Right atrium auricular region (tissue), 2 donors: ENCODE measurements at regions not wholly inside any gene's neighbourhood (a gene's known extent, or its start where the extent isn't known, plus 50 kb on each side); places are given as distances from the start of the nearest gene placed in this dataset.
"Not testable (repeated sequence)": the region's sequence is repeated elsewhere in the genome, so short reads cannot be mapped to it uniquely, and the experiment has no call there.

Experiments
- DNase-seq: peaks from one replicate; pipeline ENCODE4 v3.0.0-alpha.2; 2019; ENCODE audit warnings: low spot score
- H3K27ac ChIP-seq, 2 donors: fragments of 200-600 bp; sonication (generic); 1 replicate in 1 of 2; 2 replicates in 1 of 2; pipeline ENCODE4 v1.5.1; 2016 to 2019
- H3K27me3 ChIP-seq, 2 donors: fragments of 200-600 bp; sonication (generic); one replicate each; pipeline versions ENCODE4 v1.5.1 to v1.6.0; 2017 to 2019
- H3K36me3 ChIP-seq: fragments of 200-600 bp; sonication (generic); one replicate; pipeline ENCODE4 v1.5.1; 2016
- H3K4me1 ChIP-seq, 2 donors: fragments of 200-600 bp; sonication (generic); one replicate each; pipeline versions ENCODE4 v1.5.1 to v1.6.0; 2017 to 2019
- H3K4me3 ChIP-seq, 2 donors: fragments of 200-600 bp; sonication (generic); 1 replicate in 1 of 2; 2 replicates in 1 of 2; pipeline ENCODE4 v1.5.1; 2017 to 2019; ENCODE audit warnings: mild to moderate bottlenecking in 1 of 2, moderate library complexity in 1 of 2
- H3K9me3 ChIP-seq, 2 donors: fragments of 200-600 bp; sonication (generic); one replicate each; pipeline ENCODE4 v1.5.1; 2019
- TF ChIP-seq, protein P1 (sequence below), 2 donors: fragments of 200-600 bp; sonication (generic); IDR thresholded peaks; one replicate each; pipeline ENCODE4 v1.5.1; 2019; ENCODE audit warnings: antibody characterized with exemption in 2 of 2

DNA sequence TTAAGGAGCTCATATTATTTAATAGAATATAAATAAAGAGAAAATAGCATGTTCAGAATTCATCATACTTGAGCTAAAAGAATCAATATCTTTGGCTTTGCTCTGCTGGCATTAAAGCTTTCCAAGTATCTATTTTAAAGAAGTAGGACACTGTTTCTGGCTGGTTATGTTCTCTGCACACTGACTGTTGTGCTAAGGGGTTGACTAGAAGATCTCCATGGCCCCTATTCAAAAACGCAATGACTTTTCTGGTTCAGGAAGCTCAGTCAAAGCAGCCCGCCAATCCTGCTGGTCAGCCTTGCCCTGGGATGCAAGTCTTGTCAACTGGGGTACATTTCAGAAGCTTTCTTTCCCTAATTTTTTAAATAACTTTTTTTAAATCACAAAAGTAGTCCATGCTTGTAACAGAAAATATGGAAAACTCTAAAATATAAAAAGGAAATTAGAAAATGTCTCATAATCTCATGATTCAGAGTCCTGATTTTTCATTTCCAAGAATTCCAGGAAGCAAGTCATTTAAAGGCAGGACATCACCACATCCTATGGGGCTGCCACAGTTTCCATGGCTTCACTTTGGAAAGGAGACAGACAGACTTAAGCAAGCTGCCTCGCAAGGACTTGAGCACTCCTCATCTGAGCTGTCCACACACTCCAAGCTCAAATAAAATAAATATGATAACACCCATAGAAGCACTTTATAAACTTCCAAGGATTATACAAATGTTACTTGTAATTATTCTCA is 195.1 kb downstream of the TXNL1 start:
- Histone ChIP-seq H3K4me1 (peaks cover 0 to 5% of the 10 kb centered on the region in 2 donors), H3K4me3 (no peak overlapping the region), H3K27ac (peak overlapping the region in 1 of 2 donors; percentile 18), H3K27me3 (no peaks in the 10 kb centered on the region), H3K9me3 (no peaks in the 10 kb centered on the region), H3K36me3 (no peaks in the 10 kb centered on the region)
- DNase-seq: no peak
- TF ChIP-seq, protein P1, sequence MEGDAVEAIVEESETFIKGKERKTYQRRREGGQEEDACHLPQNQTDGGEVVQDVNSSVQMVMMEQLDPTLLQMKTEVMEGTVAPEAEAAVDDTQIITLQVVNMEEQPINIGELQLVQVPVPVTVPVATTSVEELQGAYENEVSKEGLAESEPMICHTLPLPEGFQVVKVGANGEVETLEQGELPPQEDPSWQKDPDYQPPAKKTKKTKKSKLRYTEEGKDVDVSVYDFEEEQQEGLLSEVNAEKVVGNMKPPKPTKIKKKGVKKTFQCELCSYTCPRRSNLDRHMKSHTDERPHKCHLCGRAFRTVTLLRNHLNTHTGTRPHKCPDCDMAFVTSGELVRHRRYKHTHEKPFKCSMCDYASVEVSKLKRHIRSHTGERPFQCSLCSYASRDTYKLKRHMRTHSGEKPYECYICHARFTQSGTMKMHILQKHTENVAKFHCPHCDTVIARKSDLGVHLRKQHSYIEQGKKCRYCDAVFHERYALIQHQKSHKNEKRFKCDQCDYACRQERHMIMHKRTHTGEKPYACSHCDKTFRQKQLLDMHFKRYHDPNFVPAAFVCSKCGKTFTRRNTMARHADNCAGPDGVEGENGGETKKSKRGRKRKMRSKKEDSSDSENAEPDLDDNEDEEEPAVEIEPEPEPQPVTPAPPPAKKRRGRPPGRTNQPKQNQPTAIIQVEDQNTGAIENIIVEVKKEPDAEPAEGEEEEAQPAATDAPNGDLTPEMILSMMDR (IDR thresholded peaks at IDR 0.05): no peak

DNA sequence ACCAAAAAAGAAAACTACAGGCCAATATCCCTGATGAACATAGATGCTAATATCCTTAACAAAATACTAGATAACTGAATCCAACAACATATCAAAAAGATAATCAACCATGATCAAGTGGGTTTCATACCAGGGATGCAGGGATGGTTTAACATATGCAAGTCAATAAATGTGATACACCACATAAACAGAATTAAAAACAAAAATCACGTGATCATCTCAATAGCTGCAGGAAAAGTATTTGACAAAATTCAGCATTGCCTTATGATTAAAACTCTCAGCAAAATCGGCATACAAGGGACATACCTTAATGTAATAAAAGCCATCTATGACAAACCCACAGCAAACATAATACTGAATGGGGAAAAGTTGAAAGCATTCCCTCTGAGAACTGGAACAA is 199.9 kb downstream of the TXNL1 start:
- DNase-seq, H3K4me1 ChIP-seq, H3K9me3 ChIP-seq, H3K27me3 ChIP-seq, H3K27ac ChIP-seq, H3K36me3 ChIP-seq, H3K4me3 ChIP-seq: not testable (repeated sequence)

DNA sequence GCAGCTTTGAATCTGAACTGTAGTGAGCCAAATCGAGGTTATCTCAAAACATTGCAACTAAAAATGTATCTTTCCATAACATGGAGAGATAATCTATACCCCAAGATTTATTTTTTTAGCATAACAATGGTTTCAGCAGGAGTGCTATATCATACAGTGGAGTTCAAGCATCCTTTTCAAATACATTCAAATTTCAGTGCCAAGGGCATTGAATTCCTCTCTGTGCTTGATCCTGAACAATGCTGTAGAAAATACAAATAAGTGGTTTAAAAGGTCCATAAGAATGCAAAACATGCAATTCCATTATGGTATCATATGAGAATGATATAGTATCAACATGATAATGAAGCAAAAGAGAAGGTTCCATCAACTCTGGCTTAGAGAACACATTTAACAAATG is 201.7 kb downstream of the TXNL1 start:
- no peak for DNase-seq
- H3K27ac ChIP-seq: no peak overlapping the region
- no peaks in the 10 kb centered on the region for H3K4me1 ChIP-seq
- no peaks in the 10 kb centered on the region for H3K36me3 ChIP-seq
- TF ChIP-seq, protein P1 (IDR thresholded peaks at IDR 0.05): no peak
- no peak overlapping the region for H3K4me3 ChIP-seq
- H3K9me3 ChIP-seq: no peaks in the 10 kb centered on the region
- H3K27me3 ChIP-seq: no peaks in the 10 kb centered on the region

DNA sequence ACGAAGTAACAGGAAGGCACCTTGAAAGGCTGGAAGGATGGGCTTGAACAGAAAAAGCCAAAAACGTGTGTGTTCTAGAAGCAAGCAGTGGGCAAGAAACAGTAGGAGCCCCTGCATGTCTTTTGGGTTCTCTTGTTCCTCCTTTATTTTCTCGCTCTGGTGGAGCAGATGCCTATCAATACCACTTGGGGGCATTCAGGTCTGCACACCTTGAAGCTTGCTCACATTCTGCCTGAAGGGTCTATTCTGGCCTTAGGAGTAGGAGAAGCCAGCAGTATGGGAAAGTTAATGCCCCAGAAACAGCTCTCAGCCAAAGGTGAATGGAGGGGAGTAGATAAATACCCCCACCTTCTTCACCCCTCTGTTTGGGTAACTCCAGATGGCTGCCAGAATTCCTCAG is 204.5 kb downstream of the TXNL1 start:
- H3K9me3 ChIP-seq: no peaks in the 10 kb centered on the region
- no peaks in the 10 kb centered on the region for H3K36me3 ChIP-seq
- H3K4me3 ChIP-seq: no peak overlapping the region
- no peaks in the 10 kb centered on the region for H3K4me1 ChIP-seq
- H3K27ac ChIP-seq: no peak overlapping the region
- no peaks in the 10 kb centered on the region for H3K27me3 ChIP-seq
- TF ChIP-seq, protein P1 (IDR thresholded peaks at IDR 0.05): no peak
- no peak for DNase-seq

DNA sequence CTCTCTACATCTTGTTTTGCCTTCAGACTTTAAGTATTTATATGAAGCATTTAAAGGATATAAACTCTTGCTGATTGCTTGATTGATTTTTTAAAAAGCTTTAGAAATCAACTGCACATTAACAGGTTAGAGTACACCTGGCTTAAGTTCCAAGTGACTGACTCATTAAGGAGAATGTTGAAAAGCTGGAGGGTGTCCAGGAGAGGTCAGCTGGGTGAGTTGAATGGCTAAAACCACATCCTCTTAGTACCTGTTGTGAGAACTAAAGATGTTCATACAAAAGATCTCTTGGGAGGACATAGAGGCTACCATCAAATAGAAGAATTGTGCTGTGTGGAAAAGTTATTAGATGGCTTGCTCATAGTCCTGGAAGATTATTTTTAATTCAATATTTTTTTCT is 206.8 kb downstream of the TXNL1 start:
- Histone ChIP-seq H3K4me1 (no peaks in the 10 kb centered on the region), H3K4me3 (no peak overlapping the region), H3K27ac (no peak overlapping the region), H3K27me3 (no peaks in the 10 kb centered on the region), H3K9me3 (peaks cover 0 to 18% of the 10 kb centered on the region in 2 donors), H3K36me3 (no peaks in the 10 kb centered on the region)
- TF ChIP-seq, protein P1 (IDR thresholded peaks at IDR 0.05): no peak
- DNase-seq: no peak

DNA sequence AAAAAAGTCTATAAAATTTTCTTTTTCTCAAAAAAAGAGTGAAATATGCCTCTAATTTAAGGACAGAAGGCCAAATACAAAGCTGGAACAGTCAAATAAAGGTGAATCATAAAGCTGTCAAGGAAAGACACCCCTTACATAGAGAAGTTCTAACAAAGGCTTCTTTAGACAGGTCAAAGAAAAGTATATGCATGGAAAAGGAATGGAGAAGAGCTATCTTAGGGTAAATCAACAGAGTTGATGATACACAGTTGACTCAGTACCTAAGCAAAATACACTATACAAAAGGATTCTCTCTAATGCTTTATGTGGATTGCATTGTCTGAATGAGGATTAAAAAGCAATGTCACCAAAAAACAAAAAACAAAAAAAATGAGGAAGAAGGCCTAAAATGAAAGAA is 214.8 kb downstream of the TXNL1 start:
- no peaks in the 10 kb centered on the region for H3K27me3 ChIP-seq
- no peak overlapping the region for H3K4me3 ChIP-seq
- no peaks in the 10 kb centered on the region for H3K4me1 ChIP-seq
- TF ChIP-seq, protein P1 (IDR thresholded peaks at IDR 0.05): no peak
- H3K36me3 ChIP-seq: no peaks in the 10 kb centered on the region
- H3K27ac ChIP-seq: no peak overlapping the region
- DNase-seq: no peak
- H3K9me3 ChIP-seq: peaks cover 0 to 21% of the 10 kb centered on the region in 2 donors
